HG02973 (cell line): ENCODE measurements at regions not wholly inside any gene's neighbourhood (a gene's known extent, or its start where the extent isn't known, plus 50 kb on each side); places are given as distances from the start of the nearest gene placed in this dataset.
"Not testable (repeated sequence)": the region's sequence is repeated elsewhere in the genome, so short reads cannot be mapped to it uniquely, and the experiment has no call there.

Experiments used
- ATAC-seq: cut with Tn5 transposase; IDR thresholded peaks from one replicate; pipeline ENCODE4 v1.9.1; 2021; ENCODE audit warnings: moderate library complexity; ENCODE audit not compliant: unreplicated experiment

DNA sequence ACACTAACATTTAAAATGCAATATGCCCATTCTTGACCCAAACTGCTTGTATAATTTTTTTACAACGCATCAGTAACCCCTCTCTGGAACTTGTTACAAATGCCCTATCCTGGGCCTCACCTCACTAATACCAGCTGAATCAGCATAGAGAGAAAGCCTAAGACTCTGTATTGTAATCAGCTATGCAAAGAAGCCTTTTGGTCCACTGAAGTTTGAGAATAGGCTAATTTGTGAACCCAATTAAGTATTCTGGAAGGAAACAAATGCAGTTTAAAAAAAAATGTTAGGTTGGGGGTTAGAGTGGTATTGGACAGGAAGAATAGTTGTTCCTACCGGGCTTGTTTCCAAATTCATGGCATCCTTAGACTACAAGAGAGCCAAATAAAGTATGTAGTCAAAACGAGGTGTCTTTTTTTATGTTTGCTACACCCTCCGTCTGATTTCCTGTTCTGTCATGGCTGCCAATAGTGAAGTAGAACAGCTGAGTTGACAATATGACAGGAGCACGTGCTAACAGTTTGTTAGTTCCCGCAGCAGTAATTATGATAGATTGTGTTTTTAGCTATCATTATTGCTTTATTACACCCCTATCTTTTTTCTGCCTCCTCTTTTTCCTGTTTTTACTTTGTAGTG lies 1048.7 kb upstream of the NUDT12 start:
- no peak for ATAC-seq

DNA sequence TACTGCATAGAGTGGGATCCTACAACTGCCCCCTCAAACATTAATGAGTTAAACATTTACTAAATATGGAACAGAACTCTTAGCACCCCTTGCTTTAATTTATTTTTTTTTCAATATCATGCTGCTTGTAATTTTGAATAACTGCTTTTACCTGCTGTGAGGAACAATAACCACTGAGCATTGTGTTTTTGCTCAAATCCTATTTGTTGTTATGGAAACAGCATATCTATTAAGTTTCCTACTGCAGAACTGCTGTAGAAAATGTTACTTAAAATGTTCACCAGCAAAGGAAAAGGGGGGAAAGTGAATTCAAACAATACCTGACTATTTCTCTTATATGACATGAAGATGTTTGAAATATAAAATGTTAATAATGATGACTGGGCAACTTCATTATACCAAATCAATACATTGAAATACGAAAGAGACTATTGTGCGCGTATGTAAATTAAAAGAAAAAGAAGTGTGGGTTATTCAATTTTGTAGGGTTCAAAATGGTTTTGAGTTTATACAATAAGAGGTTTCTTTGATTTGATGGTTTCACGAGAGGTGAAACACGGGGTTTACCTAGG lies 1043.8 kb upstream of the NUDT12 start:
- no peak for ATAC-seq

DNA sequence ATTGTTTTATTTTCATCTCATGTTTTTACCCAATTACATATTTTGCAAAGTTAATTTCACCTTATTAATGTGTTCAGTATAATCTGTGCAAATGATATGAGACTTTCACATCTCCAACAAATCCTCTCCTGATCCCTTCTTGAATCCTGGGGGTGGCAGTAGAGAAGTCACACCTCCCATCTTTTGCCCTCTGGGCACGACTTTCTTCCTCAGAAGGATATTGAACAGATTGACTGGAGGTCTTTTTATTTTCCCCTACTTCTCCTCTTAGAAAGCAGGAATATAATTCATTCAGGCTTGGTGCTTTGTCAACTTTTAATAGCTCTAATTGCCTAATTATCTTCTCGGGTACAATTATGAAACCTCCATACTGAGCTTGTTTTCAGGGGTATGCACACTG lies 1037.1 kb upstream of the NUDT12 start:
- ATAC-seq: no peak

DNA sequence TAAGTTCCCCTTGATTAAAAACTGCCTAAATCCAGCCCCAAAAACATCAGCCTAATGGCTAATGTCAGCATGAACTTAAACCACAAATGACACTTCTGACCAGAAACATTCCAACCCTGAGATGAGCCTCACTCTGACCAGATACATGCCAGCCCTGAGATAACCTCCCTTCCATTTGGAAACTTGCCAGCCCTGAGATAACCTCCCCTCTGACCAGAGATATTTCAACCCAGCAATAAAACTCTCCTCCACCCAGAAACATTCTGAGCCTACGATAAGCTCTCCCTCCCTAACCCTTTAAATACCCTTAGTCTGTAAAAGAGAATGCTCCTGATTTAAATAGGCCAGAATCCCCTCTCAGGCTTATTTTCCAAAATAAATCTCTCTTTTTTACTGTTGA lies 1035.7 kb upstream of the NUDT12 start:
- ATAC-seq: no peak

DNA sequence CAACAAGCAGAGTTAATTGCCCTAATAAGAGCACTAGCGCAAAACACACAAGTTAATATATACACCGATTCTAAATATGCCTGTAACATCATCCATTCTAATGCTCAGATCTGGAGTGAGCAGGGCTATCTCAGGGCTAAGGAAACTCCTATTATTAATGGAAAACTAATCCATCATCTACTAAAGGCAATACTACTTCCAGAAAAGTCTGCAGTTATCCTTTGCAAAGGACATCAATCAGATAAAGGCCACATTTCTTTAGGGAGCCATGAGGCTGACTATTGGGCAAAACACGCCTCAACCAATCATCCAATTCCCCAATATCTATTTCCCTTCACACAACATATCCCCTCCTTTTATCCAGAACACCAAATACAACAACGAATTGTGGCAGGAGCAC lies 1032.3 kb upstream of the NUDT12 start:
- ATAC-seq: no peak

DNA sequence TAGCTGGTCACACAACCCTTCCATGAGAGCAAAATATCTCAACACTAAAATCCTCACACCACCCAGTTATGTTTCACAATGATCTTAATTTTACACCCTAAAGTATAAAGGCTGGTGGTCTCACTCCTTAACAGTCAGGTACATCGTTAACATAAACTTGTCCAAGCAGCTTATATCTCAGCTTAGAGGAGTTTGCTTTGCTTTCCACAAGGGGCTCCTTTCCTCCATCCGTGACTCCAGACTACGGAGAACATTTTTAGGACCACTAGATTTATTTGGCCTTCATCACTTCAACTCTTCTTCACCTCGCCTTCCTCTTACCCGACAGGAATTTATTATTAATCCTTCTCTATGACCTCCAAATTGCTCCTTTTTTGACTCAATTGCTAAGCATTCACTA lies 1014.1 kb upstream of the NUDT12 start:
- ATAC-seq: no peak

DNA sequence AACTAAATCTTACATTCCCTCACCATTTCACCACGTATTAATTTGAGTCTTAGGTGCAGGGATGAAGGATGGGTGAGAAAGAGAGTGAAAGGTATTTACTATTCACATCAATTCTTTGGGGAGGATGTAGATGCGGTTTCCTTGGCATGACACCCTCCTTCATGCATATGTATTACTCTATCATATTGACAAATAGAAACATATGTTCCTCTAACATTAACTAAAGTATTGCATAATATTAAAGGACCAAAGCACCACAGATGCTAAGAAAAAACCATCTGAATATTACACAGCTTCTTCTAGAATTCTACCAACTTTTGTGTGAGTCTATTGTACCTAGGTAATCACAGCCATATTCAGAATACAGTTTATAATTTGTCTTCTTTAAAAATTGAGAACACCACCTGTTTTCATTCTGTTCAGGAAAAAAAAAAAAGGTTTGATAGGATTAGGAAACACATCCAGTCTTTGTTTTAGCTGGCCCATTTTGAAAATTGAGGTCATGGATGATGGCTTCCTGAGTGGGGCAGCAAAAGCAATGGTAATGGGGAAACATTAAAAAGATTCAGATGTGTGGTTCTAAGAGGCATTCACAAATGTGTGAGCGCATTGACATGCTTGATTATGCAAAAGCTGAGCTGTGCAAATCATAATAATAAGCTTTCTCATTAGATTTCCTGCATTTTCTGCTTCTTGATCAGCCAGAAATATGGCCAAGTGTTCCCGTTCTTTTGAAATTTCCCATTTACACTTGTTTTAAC lies 1011.5 kb upstream of the NUDT12 start:
- no peak for ATAC-seq

DNA sequence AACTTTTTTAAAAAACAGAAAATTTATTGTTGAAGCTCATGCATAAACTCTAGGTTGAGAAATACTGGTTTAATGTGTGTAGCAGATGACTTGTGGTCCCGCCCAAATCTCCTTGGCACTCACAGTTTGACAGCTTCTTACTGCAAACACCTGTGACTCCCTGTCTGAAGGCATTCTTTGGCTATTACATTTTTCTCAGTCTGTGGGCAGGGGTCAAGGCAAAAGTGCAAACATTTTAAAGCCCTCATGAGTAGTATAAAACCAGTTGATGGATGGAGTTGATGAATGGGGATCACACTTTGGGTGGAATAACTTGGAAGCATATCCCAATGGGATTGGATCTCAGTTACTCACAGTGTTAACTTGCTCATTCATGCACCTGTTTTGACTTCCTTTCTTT lies 1007.0 kb upstream of the NUDT12 start:
- ATAC-seq: no peak

DNA sequence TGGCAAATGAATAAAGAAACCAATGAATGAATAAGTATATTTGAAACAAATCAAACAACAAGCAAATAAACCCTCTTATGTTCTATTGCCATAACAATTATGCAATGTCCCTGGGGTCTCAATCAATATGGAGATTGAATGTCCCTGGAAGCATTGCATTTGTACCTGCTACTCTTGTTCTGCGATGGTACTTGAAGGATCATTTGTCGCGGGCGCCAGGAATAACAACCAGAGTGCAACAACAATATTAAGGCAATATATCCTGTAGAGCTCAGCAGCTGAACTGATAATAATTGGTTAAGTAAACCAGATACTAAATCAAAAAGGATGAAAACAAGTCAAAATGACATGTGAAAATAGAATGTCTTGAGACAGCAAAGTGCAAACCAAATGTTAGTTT lies 1001.9 kb upstream of the NUDT12 start:
- ATAC-seq: no peak

DNA sequence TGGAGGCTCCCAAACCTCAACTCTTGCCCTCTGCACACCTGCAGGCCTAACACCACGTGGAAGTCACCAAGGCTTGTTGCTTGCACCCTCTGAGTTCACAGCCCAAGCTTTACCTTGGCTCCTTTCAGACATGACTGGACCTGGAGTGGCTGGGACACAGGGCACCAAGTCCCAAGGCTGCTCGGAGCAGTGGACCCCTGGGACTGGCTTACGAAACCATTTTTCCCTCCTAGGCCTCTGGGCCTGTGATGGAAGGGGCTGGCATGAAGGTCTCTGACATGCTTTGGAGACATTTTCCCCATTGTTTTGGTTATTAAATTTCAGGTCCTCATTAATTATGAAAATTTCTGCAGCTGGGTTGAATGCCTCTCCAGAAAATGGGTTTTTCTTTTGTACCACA lies 994.4 kb upstream of the NUDT12 start:
- ATAC-seq: no peak

DNA sequence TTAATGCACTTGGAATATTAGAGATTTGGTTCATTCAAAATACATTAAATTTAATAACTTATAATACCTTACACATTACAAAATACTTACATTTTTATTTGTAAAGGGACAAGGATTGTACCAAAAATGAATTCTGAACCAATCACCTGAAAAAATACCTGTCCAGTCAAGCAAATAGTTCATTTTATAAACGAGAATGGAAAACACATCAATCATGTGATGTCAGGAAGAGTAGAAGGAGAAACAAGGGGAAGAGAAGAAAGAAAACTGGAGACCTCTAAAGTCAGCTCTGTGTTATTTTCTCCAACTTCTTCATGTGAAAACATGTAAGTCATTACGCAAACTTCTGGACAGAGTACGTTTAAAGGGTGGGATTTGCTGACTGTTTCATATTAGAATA lies 989.0 kb upstream of the NUDT12 start:
- no peak for ATAC-seq

DNA sequence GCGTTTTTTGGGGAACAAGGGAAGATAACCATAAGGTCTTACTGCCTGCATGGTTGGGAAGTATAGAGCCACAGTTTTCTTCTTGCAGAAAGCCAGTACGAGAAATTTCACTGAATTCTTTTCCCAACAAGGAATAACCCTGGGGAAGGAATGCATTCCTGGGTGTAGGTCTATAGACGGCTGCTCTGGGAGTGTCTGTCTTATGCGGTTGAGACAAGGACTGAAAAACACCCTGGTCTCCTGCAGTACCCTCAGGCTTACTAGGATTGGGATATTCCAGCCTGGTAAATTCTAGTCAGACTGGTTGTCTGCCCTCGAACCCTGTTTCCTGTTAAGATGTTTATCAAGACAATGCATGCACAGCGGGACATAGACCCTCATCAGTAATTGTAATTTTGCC lies 984.3 kb upstream of the NUDT12 start:
- not testable (repeated sequence) for ATAC-seq

DNA sequence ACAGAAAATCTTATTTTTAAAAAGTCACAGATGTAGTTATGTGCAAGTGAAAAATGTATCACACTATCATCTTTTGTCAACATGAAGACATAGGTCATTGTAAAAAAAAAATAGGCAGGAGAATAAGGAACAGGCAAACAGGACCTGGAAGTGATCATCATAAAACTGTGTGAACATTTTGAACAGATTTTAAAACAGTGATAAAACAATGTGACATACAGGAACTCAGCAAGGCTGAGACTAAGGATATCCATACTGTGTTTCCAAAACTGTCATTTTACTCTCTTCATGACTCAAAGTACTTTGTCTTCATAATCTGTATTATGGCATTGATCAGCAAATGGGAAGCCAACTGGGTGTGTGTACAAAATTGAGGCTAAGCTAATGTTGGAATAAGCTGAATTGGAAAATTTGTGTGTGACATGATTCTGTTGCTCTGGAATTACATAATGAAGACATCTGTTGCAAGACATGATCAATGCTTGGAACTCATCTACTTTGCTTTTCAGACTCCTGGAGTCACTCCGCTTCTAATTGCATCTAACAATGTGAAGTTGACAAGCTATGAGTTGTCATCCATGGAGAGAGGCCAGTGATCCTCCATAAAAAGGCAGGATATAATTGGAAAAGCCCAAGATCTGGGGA lies 978.7 kb upstream of the NUDT12 start:
- no peak for ATAC-seq

DNA sequence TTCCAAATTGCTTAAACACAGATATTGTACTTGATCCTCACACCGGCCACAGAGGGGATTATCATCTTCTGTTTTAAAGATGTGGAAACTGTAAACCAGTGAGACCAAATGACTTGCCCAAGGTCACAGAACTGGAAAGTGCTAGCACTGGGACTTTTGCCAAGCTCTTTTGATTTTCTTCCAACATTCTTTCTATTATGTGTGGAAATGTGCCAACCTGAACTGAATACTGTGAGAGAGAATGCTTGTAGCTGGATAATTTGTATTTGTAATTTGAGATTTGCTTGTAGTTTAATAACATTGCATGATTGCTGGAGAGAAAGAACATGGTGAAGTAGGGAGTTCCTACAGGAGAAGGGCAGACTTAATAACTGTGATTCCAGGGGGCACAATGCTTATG lies 977.9 kb upstream of the NUDT12 start:
- no peak for ATAC-seq

DNA sequence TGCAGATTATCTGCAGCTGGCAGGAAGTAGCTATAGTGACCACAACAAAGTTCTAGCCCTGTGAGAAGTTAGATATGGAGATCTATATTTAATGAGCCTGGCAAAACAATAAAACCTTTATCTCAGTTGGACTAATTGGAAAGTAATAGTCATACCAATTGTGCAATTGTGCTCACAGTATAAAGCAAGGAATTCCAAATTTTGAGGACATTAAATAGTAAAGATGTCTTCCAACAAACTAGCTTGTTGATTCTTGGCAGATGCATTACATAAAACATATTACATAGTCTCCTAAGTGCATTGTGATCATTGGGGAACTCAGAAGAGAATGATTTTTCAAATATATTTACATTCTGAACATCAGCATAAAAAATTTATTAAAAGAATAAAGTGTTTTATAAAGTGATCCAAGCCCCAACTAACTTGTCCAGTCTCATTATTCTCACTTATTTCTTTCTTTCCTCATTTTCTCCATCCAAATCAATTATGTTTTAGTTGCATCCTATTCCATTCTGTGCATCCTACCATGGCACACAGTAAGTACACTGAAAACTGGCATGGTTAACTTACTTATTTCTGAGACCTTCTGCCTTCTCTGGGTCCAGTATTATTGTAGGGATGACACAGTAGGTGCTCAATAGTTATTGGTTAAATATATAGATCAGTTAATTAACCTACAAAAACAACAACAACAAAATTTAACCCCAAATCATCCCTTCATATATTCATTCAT lies 977.2 kb upstream of the NUDT12 start:
- no peak for ATAC-seq

DNA sequence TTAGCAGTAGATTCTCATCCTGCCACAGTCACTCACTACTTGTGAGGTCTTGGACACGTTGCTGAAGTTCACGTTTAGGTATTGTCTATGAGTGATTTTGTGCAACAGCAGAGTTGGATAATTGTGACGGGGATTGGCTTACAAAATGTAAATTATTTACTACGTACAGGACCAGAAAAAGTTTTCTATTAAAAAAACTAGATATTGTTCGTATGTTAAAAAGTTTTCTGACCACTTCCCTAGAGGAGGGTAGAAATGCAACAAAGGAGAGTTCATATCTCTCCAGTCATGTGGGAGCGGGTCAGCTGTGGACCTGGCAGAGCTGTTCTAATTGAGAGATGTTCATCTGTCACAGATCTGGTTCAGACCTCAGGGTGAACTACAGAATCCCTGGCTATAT lies 976.1 kb upstream of the NUDT12 start:
- no peak for ATAC-seq

DNA sequence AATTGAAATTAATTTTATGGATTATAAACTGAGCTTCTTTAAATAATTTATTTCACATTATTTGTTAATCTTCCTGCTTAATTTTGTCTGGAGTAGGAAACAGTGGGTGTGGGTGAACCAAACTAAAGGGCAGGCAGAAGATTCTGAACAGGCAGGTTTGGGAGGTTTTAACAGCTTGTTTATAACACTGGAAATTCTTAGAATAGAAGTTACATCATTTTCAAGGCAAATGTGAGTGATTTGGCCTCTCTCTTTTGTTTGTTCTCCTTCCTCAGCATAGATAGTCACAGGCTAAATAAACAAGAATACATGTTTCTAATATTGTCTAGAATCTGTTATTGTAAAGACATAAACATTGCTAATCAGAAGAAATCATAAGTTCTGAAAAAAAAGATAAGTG lies 970.9 kb upstream of the NUDT12 start:
- no peak for ATAC-seq

DNA sequence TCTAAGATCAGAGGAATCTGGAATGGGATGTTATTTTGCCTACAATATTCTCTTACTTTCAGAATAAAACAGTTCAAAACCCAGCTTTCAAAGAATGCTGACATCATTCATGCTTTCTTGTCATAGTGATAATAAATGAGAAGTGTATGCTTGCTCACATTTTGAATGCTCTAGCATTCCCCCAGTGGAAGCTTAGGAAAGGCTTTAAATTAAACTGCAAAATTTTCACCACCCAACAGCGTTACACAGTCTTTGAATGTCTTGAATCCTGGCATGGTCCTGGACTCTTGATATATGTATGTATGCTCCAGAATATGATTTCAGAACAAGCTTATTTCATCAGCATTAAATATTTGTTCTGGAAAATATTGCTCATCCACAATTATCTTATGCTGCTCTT lies 964.3 kb upstream of the NUDT12 start:
- no peak for ATAC-seq

DNA sequence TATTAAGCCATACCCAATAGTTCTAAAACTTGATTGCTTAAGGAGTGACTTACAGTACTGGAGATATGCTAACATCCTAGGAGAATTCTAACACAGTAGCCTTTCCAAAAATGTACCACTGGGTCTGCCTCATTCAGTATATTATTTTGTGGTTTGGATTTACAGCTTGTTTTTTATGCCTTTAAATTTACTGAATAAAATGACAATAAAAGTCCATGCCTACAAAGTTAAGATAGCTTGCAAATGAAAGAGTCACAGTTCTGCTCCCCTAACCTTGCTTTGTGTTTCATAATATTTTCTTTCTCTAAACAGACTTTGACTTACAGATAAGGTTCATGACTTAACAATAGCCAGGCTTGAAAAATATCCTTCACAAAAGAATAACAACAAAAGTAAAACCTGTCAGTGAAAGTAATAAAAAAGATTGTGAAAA lies 951.1 kb upstream of the NUDT12 start:
- no peak for ATAC-seq

DNA sequence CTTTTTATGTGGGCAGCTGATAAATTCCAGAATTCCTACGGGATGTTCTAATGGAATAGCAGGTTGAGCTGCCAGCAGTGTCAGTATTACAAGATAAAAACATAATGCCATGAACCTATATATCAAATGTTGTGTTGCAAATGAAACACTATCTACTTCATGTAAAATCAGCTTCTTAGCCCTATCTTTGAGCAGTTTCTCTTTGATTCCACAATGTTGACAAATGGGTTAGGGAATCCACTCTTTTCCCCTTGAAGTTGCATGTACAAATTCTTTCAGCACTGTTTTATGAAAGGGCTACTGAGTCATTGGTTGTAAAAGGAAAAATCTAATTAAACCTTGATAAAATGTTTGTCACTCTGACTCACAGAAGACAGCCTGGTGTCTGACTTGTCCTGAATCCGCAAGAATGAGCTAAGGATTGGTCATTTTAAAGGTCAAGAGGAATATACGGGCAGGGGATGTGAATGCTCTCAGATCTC lies 950.6 kb upstream of the NUDT12 start:
- no peak for ATAC-seq
